Lung (tissue), 11 donors: ENCODE measurements at regions not wholly inside any gene's neighbourhood (a gene's known extent, or its start where the extent isn't known, plus 50 kb on each side); places are given as distances from the start of the nearest gene placed in this dataset.
A peak's percentile ranks its signal among the peaks of the same experiment; 100 is the strongest.

Experiments used
- ATAC-seq: fragments of 200-7000 bp; cut with Tn5 transposase; one replicate; pipeline ENCODE4 v1.9.1; 2020; ENCODE audit warnings: moderate number of reproducible peaks; ENCODE audit not compliant: insufficient read depth, low FRiP score
- DNase-seq, 3 donors: peaks; one replicate each; pipeline ENCODE4 v3.0.0-alpha.2; 2013 to 2017
- H3K27ac ChIP-seq, 2 donors: one replicate each; pipeline ENCODE4 v1.5.1; 2013; ENCODE audit warnings: mild to moderate bottlenecking in 2 of 2, moderate library complexity in 2 of 2, control low read depth in 1 of 2, inconsistent platforms in 1 of 2, low read depth in 1 of 2, low read length in 1 of 2
- H3K27me3 ChIP-seq, 3 donors: one replicate each; pipeline ENCODE4 v1.5.1; 2013; ENCODE audit warnings: low read length in 2 of 3; ENCODE audit not compliant: control insufficient read depth in 3 of 3, insufficient read depth in 3 of 3
- H3K36me3 ChIP-seq, 4 donors: one replicate each; pipeline ENCODE4 v1.5.1; 2013; ENCODE audit warnings: low read length in 4 of 4, mild to moderate bottlenecking in 1 of 4, moderate library complexity in 1 of 4; ENCODE audit not compliant: control insufficient read depth in 4 of 4, insufficient read depth in 4 of 4
- H3K4me1 ChIP-seq, 5 donors: one replicate each; pipeline ENCODE4 v1.5.1; 2013; ENCODE audit warnings: low read length in 5 of 5, mild to moderate bottlenecking in 2 of 5, moderate library complexity in 1 of 5; ENCODE audit not compliant: control insufficient read depth in 5 of 5, insufficient read depth in 5 of 5
- H3K4me3 ChIP-seq: one replicate; pipeline ENCODE4 v1.5.1; 2013; ENCODE audit warnings: mild to moderate bottlenecking, control low read depth, moderate library complexity
- H3K9ac ChIP-seq, 2 donors: one replicate each; pipeline ENCODE4 v1.5.1; 2013; ENCODE audit warnings: low read length in 2 of 2, control low read depth in 1 of 2; ENCODE audit not compliant: insufficient read depth in 1 of 2
- H3K9me3 ChIP-seq, 4 donors: one replicate each; pipeline ENCODE4 v1.5.1; 2013; ENCODE audit warnings: low read length in 3 of 4, mild to moderate bottlenecking in 1 of 4, moderate library complexity in 1 of 4; ENCODE audit not compliant: control insufficient read depth in 4 of 4, insufficient read depth in 3 of 4
- CTCF ChIP-seq: IDR thresholded peaks from 2 replicates; pipeline ENCODE4 v1.5.1; 2012; ENCODE audit warnings: mild to moderate bottlenecking; ENCODE audit errors: control extremely low read depth, extremely low read depth
- WGBS, 2 donors: extraction: QIAGEN DNeasy Blood & Tissue Kit; methylation state at CpG; one replicate each; pipeline ENCODE4 v1.1.7; 2013; 5-methylcytosine and 5-hydroxymethylcytosine counted together
- donor health status: control.
- donor health status: control.
- donor health status: Bipolar disorder and iron deficiency.
- donor health status: healthy.
- donor health status: DM: yes; HTN: yes; CAD: no.

- Histone ChIP-seq H3K4me1 (peaks cover 0 to 9% (median 0%) of the 10 kb centered on the region in 5 donors), H3K27ac (no peak overlapping the region), H3K4me3 (no peak overlapping the region), H3K9ac (no peak overlapping the region), H3K9me3 (no peaks in the 10 kb centered on the region), H3K27me3 (no peaks in the 10 kb centered on the region), H3K36me3 (no peaks in the 10 kb centered on the region)
- DNase-seq: peak; percentile 10 to 63 (median 46)
- ATAC-seq: peak; percentile 77
- WGBS, 2 donors: 59 to 64% methylated on average over 9 of the region's 9 CpGs
- no peak for TF ChIP-seq CTCF
These were observed 312.7 kb upstream of the GATB start for GRCh38 chr4:152073351-152074087.

DNA sequence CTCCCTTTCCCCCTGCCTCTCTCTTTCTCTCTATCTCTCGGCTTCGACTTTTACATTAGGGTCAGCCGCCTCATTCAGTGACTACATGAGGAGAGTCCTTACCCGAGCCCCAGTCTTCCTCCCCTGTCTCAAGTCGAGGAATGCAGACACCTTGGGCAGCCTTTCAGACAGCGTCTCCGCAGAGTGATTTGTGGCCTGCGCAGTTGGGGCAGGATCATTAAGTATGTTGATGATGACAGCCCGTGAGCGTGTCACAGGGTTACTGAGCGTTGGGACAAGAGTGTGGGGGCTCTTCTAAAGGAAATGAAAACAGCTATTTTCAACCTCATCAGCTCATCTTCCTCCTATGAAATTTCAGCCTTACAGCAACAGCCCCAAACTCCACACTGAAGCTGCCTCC, 312.1 kb upstream of the GATB start:
- Histone ChIP-seq H3K9ac (no peak overlapping the region), H3K27me3 (no peaks in the 10 kb centered on the region), H3K36me3 (no peaks in the 10 kb centered on the region), H3K27ac (no peak overlapping the region), H3K9me3 (no peaks in the 10 kb centered on the region), H3K4me1 (peaks cover 0 to 9% (median 0%) of the 10 kb centered on the region in 5 donors), H3K4me3 (no peak overlapping the region)
- 89 to 90% methylated on average over 11 of the region's 11 CpGs for WGBS, 2 donors
- DNase-seq (no peak), ATAC-seq (no peak)
- TF ChIP-seq CTCF: no peak

DNA sequence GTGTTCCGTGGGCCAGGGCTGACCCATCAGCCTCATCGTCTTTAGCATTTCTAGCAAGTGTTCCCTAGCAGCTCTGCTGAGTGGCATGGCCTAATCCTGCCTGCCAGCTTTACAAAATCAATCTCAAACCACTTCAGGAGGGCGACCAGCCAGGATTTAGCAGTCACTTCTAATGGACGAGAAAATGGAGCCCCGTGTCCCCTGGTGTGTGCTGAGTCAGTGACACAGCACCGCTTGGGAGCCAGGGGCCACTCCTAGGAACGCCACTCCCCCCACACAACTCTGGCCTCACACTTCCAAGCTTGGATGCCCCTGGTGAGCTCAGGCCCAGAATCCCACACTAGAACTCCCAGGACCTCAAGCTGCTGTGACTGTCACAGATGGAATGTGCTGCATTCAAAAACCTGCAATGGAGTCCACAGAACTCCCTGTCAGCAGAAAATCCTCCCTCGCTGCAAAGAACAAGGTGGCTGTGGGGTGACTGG, 311.2 kb upstream of the GATB start:
- no peak overlapping the region for H3K9ac ChIP-seq
- H3K9me3 ChIP-seq: no peaks in the 10 kb centered on the region
- 80 to 82% methylated on average over 8 of the region's 8 CpGs for WGBS, 2 donors
- H3K27ac ChIP-seq: peak overlapping the region in 1 of 2 donors; percentile 11
- peaks cover 0 to 9% (median 0%) of the 10 kb centered on the region in 5 donors for H3K4me1 ChIP-seq
- no peaks in the 10 kb centered on the region for H3K36me3 ChIP-seq
- no peak overlapping the region for H3K4me3 ChIP-seq
- TF ChIP-seq CTCF: no peak
- DNase-seq (no peak), ATAC-seq (no peak)
- H3K27me3 ChIP-seq: no peaks in the 10 kb centered on the region
